Astrocyte of the spinal cord (primary cell): ENCODE measurements at regions not wholly inside any gene's neighbourhood (a gene's known extent, or its start where the extent isn't known, plus 50 kb on each side); places are given as distances from the start of the nearest gene placed in this dataset.
A peak's percentile ranks its signal among the peaks of the same experiment; 100 is the strongest.

Experiments used
- DNase-seq: peaks from one replicate; pipeline ENCODE4 v3.0.0; 2011; ENCODE audit warnings: low read depth, low spot score
- H3K4me3 ChIP-seq: 2 replicates; pipeline ENCODE4 v1.5.1; 2011; ENCODE audit warnings: low read depth, mild to moderate bottlenecking, low read length, moderate library complexity
- CTCF ChIP-seq: IDR thresholded peaks from 2 replicates; pipeline ENCODE4 v1.5.1; 2012; ENCODE audit warnings: low read depth, mild to moderate bottlenecking, low read length, inconsistent platforms
- in situ Hi-C: cut with HindIII; loops from 2 replicates; pipeline ENCODE4 v1.10.0; 2017; ENCODE audit warnings: low sequenced_read_pairs

GRCh38 chr4:114378305-114378903 is 220.2 kb upstream of the UGT8 start:
- H3K4me3 ChIP-seq: no peak overlapping the region
- TF ChIP-seq CTCF: peak; percentile 72
- DNase-seq: peak; percentile 58
- in situ Hi-C loops: no loop called here

GRCh38 chr4:114383067-114383466 is 215.5 kb upstream of the UGT8 start:
- in situ Hi-C loops: no loop called here
- TF ChIP-seq CTCF: no peak
- H3K4me3 ChIP-seq: no peak overlapping the region
- no peak for DNase-seq

- in situ Hi-C loops: no loop called here
- TF ChIP-seq CTCF: no peak
- DNase-seq: peak; percentile 93
- no peak overlapping the region for H3K4me3 ChIP-seq
Measured at GRCh38 chr4:114383721-114384120, 214.9 kb upstream of the UGT8 start.

GRCh38 chr4:114384629-114385028 is 214.0 kb upstream of the UGT8 start:
- no peak overlapping the region for H3K4me3 ChIP-seq
- peak; percentile 52 for TF ChIP-seq CTCF
- in situ Hi-C loops: no loop called here
- DNase-seq: peak; percentile 68

GRCh38 chr4:114385195-114385985 is 213.2 kb upstream of the UGT8 start:
- in situ Hi-C loops: no loop called here
- H3K4me3 ChIP-seq: no peak overlapping the region
- TF ChIP-seq CTCF: no peak
- no peak for DNase-seq

- peak; percentile 59 for DNase-seq
- TF ChIP-seq CTCF: peak; percentile 65
- H3K4me3 ChIP-seq: no peak overlapping the region
- in situ Hi-C loops: no loop called here
Measured at GRCh38 chr4:114386637-114387233, 211.9 kb upstream of the UGT8 start.
